Fibroblast of pulmonary artery (primary cell): ENCODE measurements at regions not wholly inside any gene's neighbourhood (a gene's known extent, or its start where the extent isn't known, plus 50 kb on each side); places are given as distances from the start of the nearest gene placed in this dataset.

Source experiments
- DNase-seq: peaks from one replicate; pipeline ENCODE4 v3.0.0-alpha.2; 2010; ENCODE audit warnings: low read depth
- H3K4me3 ChIP-seq: replicated peaks from 2 replicates; pipeline ENCODE4 v1.5.1; 2011; ENCODE audit warnings: low read depth, mild to moderate bottlenecking, control low read depth, low read length, moderate library complexity
- TF ChIP-seq, protein P1 (sequence below): IDR thresholded peaks from 2 replicates; pipeline ENCODE4 v1.5.1; 2011; ENCODE audit warnings: mild to moderate bottlenecking, control low read depth, low read length, inconsistent platforms; ENCODE audit errors: missing control alignments

- TF ChIP-seq, protein P1, sequence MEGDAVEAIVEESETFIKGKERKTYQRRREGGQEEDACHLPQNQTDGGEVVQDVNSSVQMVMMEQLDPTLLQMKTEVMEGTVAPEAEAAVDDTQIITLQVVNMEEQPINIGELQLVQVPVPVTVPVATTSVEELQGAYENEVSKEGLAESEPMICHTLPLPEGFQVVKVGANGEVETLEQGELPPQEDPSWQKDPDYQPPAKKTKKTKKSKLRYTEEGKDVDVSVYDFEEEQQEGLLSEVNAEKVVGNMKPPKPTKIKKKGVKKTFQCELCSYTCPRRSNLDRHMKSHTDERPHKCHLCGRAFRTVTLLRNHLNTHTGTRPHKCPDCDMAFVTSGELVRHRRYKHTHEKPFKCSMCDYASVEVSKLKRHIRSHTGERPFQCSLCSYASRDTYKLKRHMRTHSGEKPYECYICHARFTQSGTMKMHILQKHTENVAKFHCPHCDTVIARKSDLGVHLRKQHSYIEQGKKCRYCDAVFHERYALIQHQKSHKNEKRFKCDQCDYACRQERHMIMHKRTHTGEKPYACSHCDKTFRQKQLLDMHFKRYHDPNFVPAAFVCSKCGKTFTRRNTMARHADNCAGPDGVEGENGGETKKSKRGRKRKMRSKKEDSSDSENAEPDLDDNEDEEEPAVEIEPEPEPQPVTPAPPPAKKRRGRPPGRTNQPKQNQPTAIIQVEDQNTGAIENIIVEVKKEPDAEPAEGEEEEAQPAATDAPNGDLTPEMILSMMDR, result no peak
- DNase-seq, result no peak
- H3K4me3 ChIP-seq, result no peak overlapping the region
These were observed 1174.6 kb upstream of the LRRTM3 start for GRCh38 chr10:65751218-65751617.

- TF ChIP-seq, protein P1, result no peak
- no peak overlapping the region for H3K4me3 ChIP-seq
- no peak for DNase-seq
These were observed 1173.9 kb upstream of the LRRTM3 start for GRCh38 chr10:65751896-65752295.

DNA sequence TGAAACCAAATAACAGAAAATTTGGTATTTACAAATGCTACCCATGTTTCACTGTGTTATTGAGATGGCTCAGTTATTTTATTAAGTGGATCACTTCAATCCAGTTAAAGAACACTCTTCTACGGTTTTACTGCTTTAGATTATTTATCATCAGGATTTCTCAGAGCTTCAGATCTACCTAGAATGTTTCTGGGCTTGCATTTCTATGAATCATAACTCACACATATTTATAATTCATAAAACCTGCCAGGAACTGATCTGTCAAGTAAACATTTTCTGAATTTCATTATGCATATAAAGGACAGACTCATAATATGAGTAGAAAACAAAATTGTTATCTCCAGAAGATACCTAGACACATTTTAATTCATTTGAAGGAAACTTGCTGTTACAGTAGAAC, 1172.3 kb upstream of the LRRTM3 start:
- H3K4me3 ChIP-seq, result no peak overlapping the region
- TF ChIP-seq, protein P1, result no peak
- no peak for DNase-seq

DNA sequence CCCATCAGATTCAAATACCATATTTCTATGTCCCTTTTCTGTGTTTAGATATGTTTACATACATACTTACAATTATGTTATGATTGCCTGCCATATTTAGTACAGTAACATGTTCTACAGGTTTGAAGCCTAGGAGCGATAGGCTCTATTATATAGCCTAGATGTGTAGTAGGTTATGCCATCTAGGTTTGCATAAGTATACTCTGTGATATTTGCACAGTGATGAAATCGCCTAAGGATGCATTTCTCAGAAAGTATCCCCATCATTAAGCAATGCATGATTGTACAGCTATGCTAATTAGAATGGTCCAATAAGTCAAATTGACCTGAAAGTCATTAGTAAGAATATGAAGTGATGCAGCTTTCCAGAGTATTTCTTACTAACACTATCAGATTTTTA, 1171.7 kb upstream of the LRRTM3 start:
- TF ChIP-seq, protein P1, result no peak

DNA sequence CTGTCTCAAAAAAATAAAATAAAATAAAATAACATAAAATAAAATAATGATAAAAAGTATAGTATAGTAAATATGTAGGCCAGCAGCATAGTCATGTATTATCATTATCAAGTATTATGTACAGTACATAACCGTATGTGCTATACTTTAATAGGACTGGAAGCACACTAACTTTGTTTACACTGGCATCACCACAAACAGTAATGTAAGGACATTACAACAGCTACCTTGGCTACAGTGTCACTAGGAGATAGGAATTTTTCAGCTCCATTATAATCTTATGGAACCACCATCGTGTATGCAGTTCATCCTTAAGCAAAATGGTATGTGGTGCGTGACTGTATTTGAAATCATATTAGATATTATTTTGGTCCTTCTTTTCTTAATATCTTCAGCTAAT, 1163.5 kb upstream of the LRRTM3 start:
- H3K4me3 ChIP-seq, result no peak overlapping the region
- TF ChIP-seq, protein P1, result no peak
- DNase-seq, result no peak

More for the DNA sequence above, 1171.7 kb upstream of the LRRTM3 start:
- no peak for DNase-seq
- H3K4me3 ChIP-seq, result no peak overlapping the region

GRCh38 chr10:65765006-65765541, 1160.8 kb upstream of the LRRTM3 start:
- DNase-seq, result no peak

GRCh38 chr10:65769828-65770227, 1156.0 kb upstream of the LRRTM3 start:
- no peak for DNase-seq
- no peak overlapping the region for H3K4me3 ChIP-seq
- TF ChIP-seq, protein P1, result no peak

More at GRCh38 chr10:65765006-65765541, 1160.8 kb upstream of the LRRTM3 start:
- TF ChIP-seq, protein P1, result no peak
- no peak overlapping the region for H3K4me3 ChIP-seq
